Activated naive CD4-positive, alpha-beta T cell treated with anti-CD3 and anti-CD28 coated beads, Interleukin-2, amount 50 U/mL, for 24 hours (primary cell): ENCODE measurements at regions not wholly inside any gene's neighbourhood (a gene's known extent, or its start where the extent isn't known, plus 50 kb on each side); places are given as distances from the start of the nearest gene placed in this dataset.

Experiments
- H3K27ac Mint-ChIP-seq: one replicate; pipeline ENCODE4 v1.8.0; 2021; ENCODE audit warnings: mild to moderate bottlenecking, mixed read lengths
- H3K27me3 Mint-ChIP-seq: one replicate; pipeline ENCODE4 v1.8.0; 2021; ENCODE audit warnings: mixed read lengths
- H3K36me3 Mint-ChIP-seq: one replicate; pipeline ENCODE4 v1.8.0; 2021; ENCODE audit warnings: mixed read lengths
- H3K4me1 Mint-ChIP-seq: one replicate; pipeline ENCODE4 v1.8.0; 2021; ENCODE audit warnings: mixed read lengths
- H3K4me3 Mint-ChIP-seq: one replicate; pipeline ENCODE4 v1.8.0; 2021; ENCODE audit warnings: mild to moderate bottlenecking, mixed read lengths
- H3K9me3 Mint-ChIP-seq: one replicate; pipeline ENCODE4 v1.8.0; 2021; ENCODE audit warnings: mixed read lengths

GRCh38 chr18:22604986-22605421 lies 187.3 kb upstream of the CTAGE1 start:
- Mint-ChIP-seq H3K9me3 (no peaks in the 10 kb centered on the region), H3K27ac (no peak overlapping the region), H3K27me3 (no peaks in the 10 kb centered on the region), H3K36me3 (no peaks in the 10 kb centered on the region), H3K4me3 (no peak overlapping the region), H3K4me1 (no peaks in the 10 kb centered on the region)

DNA sequence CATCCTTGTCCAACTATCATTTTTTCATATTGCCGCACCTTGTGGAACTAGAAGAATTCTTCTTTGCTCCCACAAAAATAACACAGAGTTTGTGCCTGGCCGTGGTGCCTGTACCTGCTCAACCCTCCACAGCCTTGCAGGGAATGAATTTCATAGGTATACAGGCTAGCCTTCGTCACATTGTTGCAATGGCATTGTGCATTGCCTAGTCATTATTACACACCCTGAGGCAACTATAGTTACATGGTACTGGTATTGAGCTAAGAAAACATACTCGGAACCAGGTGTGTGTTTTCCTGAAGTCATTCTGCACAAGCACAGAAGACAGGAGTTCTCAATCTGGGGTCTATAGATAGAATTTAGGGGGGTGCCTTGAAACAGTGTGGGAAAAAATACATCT lies 188.0 kb upstream of the CTAGE1 start:
- Mint-ChIP-seq H3K4me3 (no peak overlapping the region), H3K36me3 (no peaks in the 10 kb centered on the region), H3K9me3 (no peaks in the 10 kb centered on the region), H3K4me1 (no peaks in the 10 kb centered on the region), H3K27me3 (no peaks in the 10 kb centered on the region), H3K27ac (no peak overlapping the region)

GRCh38 chr18:22606563-22607283 lies 189.0 kb upstream of the CTAGE1 start:
- H3K36me3 Mint-ChIP-seq = no peaks in the 10 kb centered on the region

DNA sequence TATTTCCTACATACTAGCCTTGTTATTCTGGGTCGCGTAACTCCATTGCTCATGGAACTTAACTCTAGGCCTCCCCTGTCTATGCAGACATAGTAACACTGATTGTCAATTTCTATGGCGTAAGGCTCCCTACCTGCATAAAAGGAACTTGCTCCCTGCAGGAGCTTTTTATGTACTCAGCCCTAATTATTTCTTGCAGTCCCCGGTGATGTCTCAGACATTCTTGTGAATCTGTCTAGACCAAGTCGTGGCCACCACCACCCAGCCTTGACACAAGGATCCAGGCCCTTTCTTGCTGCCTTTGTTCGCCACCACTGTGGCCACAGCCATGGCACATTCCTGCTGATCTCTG lies 189.5 kb upstream of the CTAGE1 start:
- Mint-ChIP-seq H3K27ac (no peak overlapping the region), H3K36me3 (no peaks in the 10 kb centered on the region), H3K27me3 (no peaks in the 10 kb centered on the region), H3K4me1 (no peaks in the 10 kb centered on the region), H3K4me3 (no peak overlapping the region), H3K9me3 (no peaks in the 10 kb centered on the region)

More at GRCh38 chr18:22606563-22607283, 189.0 kb upstream of the CTAGE1 start:
- Mint-ChIP-seq H3K4me1 (no peaks in the 10 kb centered on the region), H3K27ac (no peak overlapping the region), H3K27me3 (no peaks in the 10 kb centered on the region), H3K9me3 (no peaks in the 10 kb centered on the region), H3K4me3 (no peak overlapping the region)

- no peak overlapping the region for H3K4me3 Mint-ChIP-seq
- no peaks in the 10 kb centered on the region for H3K36me3 Mint-ChIP-seq
- H3K4me1 Mint-ChIP-seq = no peaks in the 10 kb centered on the region
- no peaks in the 10 kb centered on the region for H3K9me3 Mint-ChIP-seq
- H3K27me3 Mint-ChIP-seq = no peaks in the 10 kb centered on the region
- H3K27ac Mint-ChIP-seq = no peak overlapping the region
These were observed 191.1 kb upstream of the CTAGE1 start for GRCh38 chr18:22608847-22609246.

GRCh38 chr18:22609642-22610041 lies 191.9 kb upstream of the CTAGE1 start:
- no peaks in the 10 kb centered on the region for H3K4me1 Mint-ChIP-seq
- no peaks in the 10 kb centered on the region for H3K36me3 Mint-ChIP-seq
- H3K27me3 Mint-ChIP-seq = no peaks in the 10 kb centered on the region
- H3K4me3 Mint-ChIP-seq = no peak overlapping the region
- H3K27ac Mint-ChIP-seq = no peak overlapping the region
- H3K9me3 Mint-ChIP-seq = no peaks in the 10 kb centered on the region

DNA sequence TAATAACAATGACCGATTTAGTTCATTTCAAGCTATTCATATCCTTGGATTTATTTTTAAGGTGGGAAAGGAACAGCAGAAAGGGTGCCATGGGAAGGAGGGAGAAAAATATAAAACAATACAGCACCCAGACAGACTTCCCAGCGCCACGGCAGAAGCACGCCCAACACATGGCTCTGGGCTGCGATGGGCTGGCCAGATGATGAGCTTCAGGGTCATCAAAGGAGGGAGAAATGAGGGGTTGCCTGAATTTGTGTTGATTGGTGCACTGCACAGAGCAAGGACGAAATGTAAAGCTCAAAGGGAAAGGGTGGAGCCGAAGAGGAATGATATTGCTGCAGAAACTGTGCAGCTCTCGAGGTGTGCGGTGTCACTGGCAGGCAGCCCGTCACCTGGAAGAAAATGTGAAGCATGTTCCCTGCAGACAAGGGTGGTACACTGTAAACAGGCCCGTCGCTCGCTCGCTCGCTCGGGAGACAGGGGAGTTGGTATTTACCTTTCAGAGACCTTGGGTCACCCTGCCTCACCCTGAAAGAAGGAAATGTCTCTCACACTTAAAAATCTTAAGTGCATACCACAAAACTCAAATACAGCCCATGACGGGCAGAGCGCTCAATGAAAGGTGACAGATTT lies 195.5 kb upstream of the CTAGE1 start:
- Mint-ChIP-seq H3K27ac (no peak overlapping the region), H3K36me3 (no peaks in the 10 kb centered on the region), H3K9me3 (no peaks in the 10 kb centered on the region), H3K4me3 (no peak overlapping the region), H3K4me1 (no peaks in the 10 kb centered on the region), H3K27me3 (no peaks in the 10 kb centered on the region)

DNA sequence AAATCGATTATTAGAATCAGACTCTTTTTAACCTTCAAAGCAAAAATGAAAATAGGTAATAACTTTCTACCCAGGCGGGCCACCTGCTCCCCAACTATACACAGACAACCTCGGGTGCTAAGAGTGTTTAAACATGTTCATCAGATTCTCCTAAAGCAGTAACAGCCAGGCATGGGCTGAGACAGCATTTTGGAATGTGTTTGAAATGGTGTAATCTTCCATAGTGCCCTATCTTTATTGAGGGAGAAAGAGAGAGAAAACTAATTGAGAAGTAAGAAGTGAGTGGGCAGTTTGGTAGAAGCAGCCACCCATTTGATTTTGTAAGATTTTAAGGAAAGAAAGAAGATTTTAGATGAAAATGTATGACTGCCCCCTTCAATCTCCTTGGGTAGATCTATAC lies 196.1 kb upstream of the CTAGE1 start:
- Mint-ChIP-seq H3K9me3 (no peaks in the 10 kb centered on the region), H3K27me3 (no peaks in the 10 kb centered on the region), H3K27ac (no peak overlapping the region), H3K4me3 (no peak overlapping the region), H3K36me3 (no peaks in the 10 kb centered on the region), H3K4me1 (no peaks in the 10 kb centered on the region)

- H3K9me3 Mint-ChIP-seq = peaks cover 6% of the 10 kb centered on the region
These were observed 205.8 kb upstream of the CTAGE1 start for GRCh38 chr18:22623513-22623912.

GRCh38 chr18:22624176-22624575 lies 206.5 kb upstream of the CTAGE1 start:
- no peaks in the 10 kb centered on the region for H3K4me1 Mint-ChIP-seq

More at GRCh38 chr18:22623513-22623912, 205.8 kb upstream of the CTAGE1 start:
- Mint-ChIP-seq H3K4me3 (no peak overlapping the region), H3K36me3 (no peaks in the 10 kb centered on the region), H3K27ac (no peak overlapping the region), H3K4me1 (no peaks in the 10 kb centered on the region), H3K27me3 (no peaks in the 10 kb centered on the region)

DNA sequence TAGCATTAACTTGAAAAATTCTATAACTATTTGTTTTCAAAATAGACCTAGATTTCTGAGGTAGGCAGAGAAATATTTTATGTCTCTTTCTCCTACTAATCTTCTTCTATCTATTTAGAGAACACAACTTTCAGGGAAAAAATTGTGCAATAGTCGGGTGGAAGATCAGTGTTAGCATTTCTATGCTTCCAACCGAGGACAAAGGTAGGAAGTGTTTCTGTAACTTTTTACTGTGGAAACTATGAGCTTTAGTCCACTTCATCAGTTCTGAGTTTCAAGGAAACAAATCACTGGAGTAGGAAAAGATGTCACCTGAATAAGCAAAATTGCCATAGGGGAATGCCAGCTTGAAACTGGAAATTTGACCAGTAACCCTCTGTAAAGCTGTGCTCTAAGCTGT lies 207.7 kb upstream of the CTAGE1 start:
- Mint-ChIP-seq H3K4me1 (no peaks in the 10 kb centered on the region), H3K9me3 (peaks cover 6% of the 10 kb centered on the region), H3K4me3 (no peak overlapping the region), H3K27ac (no peak overlapping the region), H3K27me3 (peaks cover 1% of the 10 kb centered on the region), H3K36me3 (no peaks in the 10 kb centered on the region)

More at GRCh38 chr18:22624176-22624575, 206.5 kb upstream of the CTAGE1 start:
- Mint-ChIP-seq H3K27me3 (peaks cover 1% of the 10 kb centered on the region), H3K36me3 (no peaks in the 10 kb centered on the region), H3K9me3 (peaks cover 6% of the 10 kb centered on the region), H3K4me3 (no peak overlapping the region), H3K27ac (no peak overlapping the region)

DNA sequence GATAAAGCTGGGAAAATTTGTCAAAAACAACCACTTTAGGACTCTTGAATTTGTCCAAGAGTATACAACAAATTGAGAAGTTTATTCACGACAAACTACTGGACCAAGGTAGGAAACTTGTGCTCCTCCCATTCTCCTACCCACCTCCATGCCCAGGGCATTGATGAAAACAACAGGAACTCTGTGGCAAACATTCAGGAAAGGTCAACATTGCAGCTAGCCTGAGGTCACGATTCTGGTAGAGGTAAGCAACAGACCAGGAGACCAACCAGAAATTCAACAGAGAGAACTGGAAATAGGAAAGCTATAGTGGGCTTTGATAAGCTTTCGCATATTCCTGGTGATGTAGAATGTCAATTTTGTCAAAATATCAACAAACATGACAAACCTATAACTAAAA lies 209.1 kb upstream of the CTAGE1 start:
- Mint-ChIP-seq H3K9me3 (peaks cover 6% of the 10 kb centered on the region), H3K27me3 (peaks cover 1% of the 10 kb centered on the region), H3K4me1 (no peaks in the 10 kb centered on the region), H3K27ac (no peak overlapping the region), H3K36me3 (no peaks in the 10 kb centered on the region), H3K4me3 (no peak overlapping the region)

GRCh38 chr18:22627506-22627905 lies 209.8 kb upstream of the CTAGE1 start:
- H3K4me1 Mint-ChIP-seq = no peaks in the 10 kb centered on the region

DNA sequence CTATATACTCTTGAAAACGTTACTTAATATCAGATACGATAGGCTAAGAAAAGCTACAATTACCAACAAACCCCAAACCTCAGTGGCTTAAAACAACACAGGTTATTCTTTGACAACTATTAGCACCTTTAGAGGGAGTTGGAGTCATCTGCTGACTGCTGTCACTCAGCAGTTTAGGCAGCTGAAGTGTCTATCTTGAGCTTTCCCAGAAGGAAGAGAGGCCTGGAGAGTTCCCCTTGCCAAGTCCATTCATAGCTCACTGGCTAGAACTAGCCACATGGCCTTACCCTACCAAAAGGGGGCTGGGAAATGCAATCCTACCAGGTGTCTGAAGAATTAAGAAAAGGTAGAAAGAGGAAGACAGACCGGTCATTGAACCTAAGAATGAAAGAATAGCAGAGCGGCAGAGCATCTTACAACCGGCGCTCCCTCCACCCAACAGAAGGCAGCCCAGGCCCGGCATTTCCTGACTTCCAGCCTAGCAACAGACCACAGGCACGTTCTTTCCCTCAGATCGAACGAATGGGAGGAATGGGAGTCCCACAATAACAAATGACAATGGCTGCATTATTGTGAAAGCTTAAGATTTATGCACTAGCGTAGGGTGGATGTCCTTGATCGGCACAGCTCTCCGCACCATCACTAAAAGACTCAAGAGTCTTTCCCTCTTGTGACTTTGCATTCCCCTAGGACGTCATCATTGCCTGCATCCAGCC lies 211.2 kb upstream of the CTAGE1 start:
- Mint-ChIP-seq H3K36me3 (no peaks in the 10 kb centered on the region), H3K27me3 (peaks cover 1% of the 10 kb centered on the region), H3K9me3 (no peaks in the 10 kb centered on the region), H3K4me1 (no peaks in the 10 kb centered on the region), H3K27ac (no peak overlapping the region), H3K4me3 (no peak overlapping the region)

More at GRCh38 chr18:22627506-22627905, 209.8 kb upstream of the CTAGE1 start:
- peaks cover 6% of the 10 kb centered on the region for H3K9me3 Mint-ChIP-seq
- no peak overlapping the region for H3K4me3 Mint-ChIP-seq
- no peaks in the 10 kb centered on the region for H3K36me3 Mint-ChIP-seq
- peaks cover 1% of the 10 kb centered on the region for H3K27me3 Mint-ChIP-seq
- H3K27ac Mint-ChIP-seq = no peak overlapping the region

GRCh38 chr18:22630980-22631379 lies 213.3 kb upstream of the CTAGE1 start:
- Mint-ChIP-seq H3K4me3 (no peak overlapping the region), H3K27ac (no peak overlapping the region), H3K9me3 (peaks cover 5% of the 10 kb centered on the region), H3K27me3 (peaks cover 2% of the 10 kb centered on the region), H3K36me3 (peaks cover under 1% of the 10 kb centered on the region), H3K4me1 (no peaks in the 10 kb centered on the region)

DNA sequence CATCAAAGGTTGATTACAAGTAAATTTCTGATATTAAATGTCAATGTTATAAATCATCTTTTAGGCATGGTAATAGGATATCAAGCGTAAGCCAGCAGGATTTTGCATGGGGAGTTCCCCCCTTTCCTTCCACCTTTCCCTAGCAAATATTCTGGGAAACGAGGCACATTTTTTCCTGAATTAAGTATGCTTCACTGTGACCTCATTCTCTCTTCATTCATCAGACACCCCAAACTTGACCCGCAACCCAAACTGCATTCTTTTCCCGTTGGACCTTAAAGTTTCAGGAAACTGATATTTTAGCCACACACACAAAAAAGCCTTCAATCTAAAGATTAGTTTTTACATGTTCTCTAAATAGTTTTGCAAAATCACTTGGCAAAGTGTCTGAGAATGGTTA lies 214.5 kb upstream of the CTAGE1 start:
- Mint-ChIP-seq H3K4me3 (no peak overlapping the region), H3K4me1 (no peaks in the 10 kb centered on the region), H3K27me3 (peaks cover 4% of the 10 kb centered on the region), H3K36me3 (peaks cover 2% of the 10 kb centered on the region), H3K9me3 (peaks cover 5% of the 10 kb centered on the region), H3K27ac (no peak overlapping the region)
